Tibial nerve (tissue), 4 donors: ENCODE measurements at regions not wholly inside any gene's neighbourhood (a gene's known extent, or its start where the extent isn't known, plus 50 kb on each side); places are given as distances from the start of the nearest gene placed in this dataset.

Source experiments
- CTCF ChIP-seq, 5 experiments: fragments of 200-600 bp in 3 of 5; fragments of 450-650 bp in 2 of 5; sonication (generic) in 3 of 5; IDR thresholded peaks; one replicate each; pipeline ENCODE4 v1.5.1; 2016 to 2019; ENCODE audit warnings: antibody characterized with exemption in 5 of 5, mild to moderate bottlenecking in 3 of 5, moderate library complexity in 2 of 5
- EP300 ChIP-seq, 2 donors: sonication (generic); formaldehyde crosslinking; IDR thresholded peaks; one replicate each; pipeline ENCODE4 v1.6.1; 2017; ENCODE audit warnings: antibody characterized with exemption in 2 of 2, mild to moderate bottlenecking in 1 of 2
- POLR2A ChIP-seq, 2 donors: fragments of 450-650 bp; IDR thresholded peaks; one replicate each; pipeline ENCODE4 v1.6.1; 2017; ENCODE audit warnings: antibody characterized with exemption in 2 of 2, mild to moderate bottlenecking in 2 of 2, moderate library complexity in 2 of 2

GRCh38 chr1:78283691-78284090, 207.1 kb upstream of the PTGFR start:
- no peak for TF ChIP-seq CTCF (IDR thresholded peaks at IDR 0.05)
- no peak for TF ChIP-seq POLR2A (IDR thresholded peaks at IDR 0.05)
- no peak for TF ChIP-seq EP300 (IDR thresholded peaks at IDR 0.05)
